Ascending aorta (tissue), 2 donors: ENCODE measurements at regions not wholly inside any gene's neighbourhood (a gene's known extent, or its start where the extent isn't known, plus 50 kb on each side); places are given as distances from the start of the nearest gene placed in this dataset.

ENCODE experiments used
- DNase-seq, 2 donors: peaks; one replicate each; pipeline ENCODE4 v3.0.0-alpha.2; 2019; ENCODE audit warnings: low spot score in 2 of 2
- H3K27ac ChIP-seq, 2 donors: fragments of 200-600 bp; sonication (generic); one replicate each; pipeline ENCODE4 v1.5.1; 2016 to 2017; ENCODE audit warnings: mild to moderate bottlenecking in 1 of 2
- H3K27me3 ChIP-seq: fragments of 200-600 bp; sonication (generic); one replicate; pipeline ENCODE4 v1.5.1; 2017
- H3K36me3 ChIP-seq, 2 donors: fragments of 200-600 bp; sonication (generic); one replicate each; pipeline ENCODE4 v1.5.1; 2016
- H3K4me1 ChIP-seq, 2 donors: fragments of 200-600 bp; sonication (generic); one replicate each; pipeline ENCODE4 v1.5.1; 2016 to 2017; ENCODE audit warnings: mild to moderate bottlenecking in 1 of 2
- H3K4me3 ChIP-seq, 2 donors: fragments of 200-600 bp; sonication (generic); one replicate each; pipeline ENCODE4 v1.5.1; 2016 to 2017; ENCODE audit warnings: mild to moderate bottlenecking in 1 of 2
- H3K9me3 ChIP-seq, 2 donors: fragments of 200-600 bp; sonication (generic); one replicate each; pipeline ENCODE4 v1.5.1; 2016
- intact Hi-C: fragments of 100-400 bp; cut with DNase I; formaldehyde crosslinking; loops from one replicate; pipeline ENCODE4 v1.15.1; 2023
- TF ChIP-seq, protein P1 (sequence below), 3 experiments: fragments of 200-600 bp in 2 of 3; fragments of 450-650 bp in 1 of 3; sonication (generic) in 2 of 3; IDR thresholded peaks; one replicate each; pipeline ENCODE4 v1.5.1; 2016 to 2019; ENCODE audit warnings: antibody characterized with exemption in 3 of 3, mild to moderate bottlenecking in 1 of 3, moderate library complexity in 1 of 3

DNA sequence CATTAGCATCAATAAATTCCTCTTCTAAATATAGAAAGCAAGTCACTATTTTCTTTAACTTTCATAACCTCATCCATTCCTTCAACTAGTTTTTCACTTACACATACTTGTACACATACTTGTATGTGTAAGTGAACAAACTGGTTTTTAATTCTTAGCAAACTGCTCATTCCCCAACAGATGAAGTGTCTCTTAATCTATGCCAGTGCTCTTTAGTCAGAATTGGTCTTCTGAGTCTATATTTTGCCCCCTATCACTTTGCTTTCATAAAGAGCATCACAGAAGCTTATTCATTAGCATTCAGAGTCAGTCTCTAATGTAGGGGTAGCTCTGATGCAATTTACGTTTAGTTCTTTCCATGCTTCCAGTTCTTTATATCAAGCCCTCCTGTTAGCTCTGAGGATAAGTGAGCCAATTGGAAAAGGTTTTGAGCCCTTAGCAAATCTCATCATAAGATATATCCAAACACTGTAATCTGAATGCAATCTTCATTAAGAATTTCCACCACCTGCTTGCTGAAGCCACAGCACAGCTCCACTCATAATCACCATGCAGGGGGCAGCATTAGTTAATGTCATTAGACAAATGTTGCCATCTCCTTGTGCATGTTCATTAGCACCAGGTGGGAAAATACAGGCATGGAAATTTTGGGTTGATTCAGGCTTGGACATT lies 178.5 kb upstream of the SLC24A2 start:
- Histone ChIP-seq H3K4me1 (no peaks in the 10 kb centered on the region), H3K9me3 (no peaks in the 10 kb centered on the region), H3K27me3 (no peaks in the 10 kb centered on the region), H3K36me3 (no peaks in the 10 kb centered on the region), H3K27ac (no peak overlapping the region), H3K4me3 (no peak overlapping the region)
- intact Hi-C loops, result no loop called here
- TF ChIP-seq, protein P1, sequence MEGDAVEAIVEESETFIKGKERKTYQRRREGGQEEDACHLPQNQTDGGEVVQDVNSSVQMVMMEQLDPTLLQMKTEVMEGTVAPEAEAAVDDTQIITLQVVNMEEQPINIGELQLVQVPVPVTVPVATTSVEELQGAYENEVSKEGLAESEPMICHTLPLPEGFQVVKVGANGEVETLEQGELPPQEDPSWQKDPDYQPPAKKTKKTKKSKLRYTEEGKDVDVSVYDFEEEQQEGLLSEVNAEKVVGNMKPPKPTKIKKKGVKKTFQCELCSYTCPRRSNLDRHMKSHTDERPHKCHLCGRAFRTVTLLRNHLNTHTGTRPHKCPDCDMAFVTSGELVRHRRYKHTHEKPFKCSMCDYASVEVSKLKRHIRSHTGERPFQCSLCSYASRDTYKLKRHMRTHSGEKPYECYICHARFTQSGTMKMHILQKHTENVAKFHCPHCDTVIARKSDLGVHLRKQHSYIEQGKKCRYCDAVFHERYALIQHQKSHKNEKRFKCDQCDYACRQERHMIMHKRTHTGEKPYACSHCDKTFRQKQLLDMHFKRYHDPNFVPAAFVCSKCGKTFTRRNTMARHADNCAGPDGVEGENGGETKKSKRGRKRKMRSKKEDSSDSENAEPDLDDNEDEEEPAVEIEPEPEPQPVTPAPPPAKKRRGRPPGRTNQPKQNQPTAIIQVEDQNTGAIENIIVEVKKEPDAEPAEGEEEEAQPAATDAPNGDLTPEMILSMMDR (IDR thresholded peaks at IDR 0.05), result no peak
- no peak for DNase-seq

DNA sequence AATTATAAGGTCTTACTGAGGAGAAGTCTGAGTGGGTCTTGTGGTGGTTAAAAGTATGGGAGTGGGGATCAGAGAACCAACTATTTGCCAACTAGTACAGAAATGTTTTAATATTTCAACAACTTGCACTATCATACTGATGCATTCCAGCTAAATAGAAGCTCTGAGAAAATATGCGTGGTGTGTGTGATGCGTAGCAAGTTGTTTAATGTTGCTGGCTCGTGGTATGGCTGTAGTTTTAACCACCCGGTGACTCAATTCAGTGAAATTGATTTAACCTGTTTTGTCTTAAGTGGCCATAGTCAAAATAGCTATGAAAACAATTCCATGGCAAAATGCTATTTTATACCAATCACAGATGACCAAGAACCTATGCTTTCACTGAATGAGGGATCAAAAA lies 176.5 kb upstream of the SLC24A2 start:
- Histone ChIP-seq H3K27me3 (no peaks in the 10 kb centered on the region), H3K36me3 (no peaks in the 10 kb centered on the region), H3K27ac (no peak overlapping the region), H3K9me3 (no peaks in the 10 kb centered on the region), H3K4me1 (no peaks in the 10 kb centered on the region), H3K4me3 (no peak overlapping the region)
- TF ChIP-seq, protein P1 (IDR thresholded peaks at IDR 0.05), result no peak
- intact Hi-C loops, result no loop called here
- no peak for DNase-seq

DNA sequence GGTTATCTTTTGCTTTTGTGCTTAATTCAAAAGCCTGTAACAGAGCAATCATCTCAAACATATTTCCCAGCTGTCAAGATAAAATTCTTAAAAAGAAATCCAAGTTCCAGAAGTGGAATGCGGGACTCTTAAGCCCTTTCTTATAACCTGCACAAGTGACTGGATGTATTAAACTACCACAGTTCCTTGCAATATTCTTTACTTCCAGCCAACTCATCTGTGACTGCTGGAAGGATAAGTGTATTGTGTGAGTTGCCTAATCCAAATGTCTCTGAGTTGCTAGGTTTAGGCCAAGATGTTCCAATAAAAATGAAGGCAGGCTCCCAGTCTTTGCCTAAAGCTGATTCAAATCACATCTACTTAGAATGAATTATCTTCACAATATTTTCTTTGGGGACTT lies 159.2 kb upstream of the SLC24A2 start:
- Histone ChIP-seq H3K27ac (no peak overlapping the region), H3K4me3 (no peak overlapping the region), H3K9me3 (no peaks in the 10 kb centered on the region), H3K4me1 (no peaks in the 10 kb centered on the region), H3K36me3 (no peaks in the 10 kb centered on the region), H3K27me3 (no peaks in the 10 kb centered on the region)
- intact Hi-C loops, result no loop called here
- TF ChIP-seq, protein P1 (IDR thresholded peaks at IDR 0.05), result no peak
- no peak for DNase-seq

DNA sequence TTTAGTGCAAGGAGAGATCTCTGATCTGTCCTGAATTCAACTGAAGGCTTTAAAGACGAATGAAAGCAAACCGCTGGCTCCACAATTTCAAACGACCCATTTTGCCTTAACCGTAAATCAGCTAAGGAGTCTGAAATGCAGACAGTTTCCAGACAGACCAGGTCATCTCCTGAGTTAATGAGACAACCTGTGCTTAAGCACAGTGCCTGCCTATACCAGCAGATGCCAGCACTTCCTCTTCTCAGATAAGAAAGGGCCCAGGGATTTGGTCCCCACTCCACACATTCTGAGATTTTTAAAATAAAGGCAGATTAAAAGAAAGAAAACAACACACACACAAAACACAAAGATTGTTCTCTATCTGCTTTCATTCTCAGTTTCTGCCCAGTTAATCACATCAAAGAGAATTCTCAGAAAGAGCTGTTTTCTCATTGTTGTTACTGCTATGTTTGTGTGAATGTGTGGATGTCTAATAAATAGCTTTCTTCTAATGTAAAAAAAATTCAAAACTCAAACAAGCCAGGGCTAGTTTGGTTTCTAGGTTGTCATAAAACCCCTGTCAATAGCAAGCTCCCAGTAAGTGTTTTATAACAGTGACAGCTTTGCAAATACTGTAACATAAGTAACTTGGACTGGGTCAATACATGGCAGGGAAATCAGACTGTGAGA lies 157.7 kb upstream of the SLC24A2 start:
- H3K36me3 ChIP-seq, result no peaks in the 10 kb centered on the region
- TF ChIP-seq, protein P1 (IDR thresholded peaks at IDR 0.05), result no peak
- intact Hi-C loops, result no loop called here
- H3K27me3 ChIP-seq, result no peaks in the 10 kb centered on the region
- no peaks in the 10 kb centered on the region for H3K4me1 ChIP-seq
- no peak for DNase-seq
- H3K4me3 ChIP-seq, result no peak overlapping the region
- H3K9me3 ChIP-seq, result no peaks in the 10 kb centered on the region
- no peak overlapping the region for H3K27ac ChIP-seq

DNA sequence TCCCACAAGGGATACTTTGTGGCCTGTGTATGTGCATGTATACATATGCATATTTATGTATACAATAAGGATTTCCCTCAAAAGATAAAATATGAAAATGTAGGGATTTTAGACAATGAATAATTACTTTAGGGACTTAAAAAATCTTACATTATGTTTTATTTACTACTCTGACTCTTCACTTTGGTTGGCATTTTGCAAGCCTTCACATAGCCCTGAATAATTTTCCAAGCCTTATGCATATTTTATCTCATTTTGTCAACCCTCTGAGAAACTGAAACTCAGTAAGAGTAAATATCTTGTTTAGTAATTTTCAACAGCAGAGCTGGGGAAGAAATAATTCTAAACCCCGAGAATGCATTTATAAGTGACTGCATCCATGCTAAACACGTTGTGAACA lies 153.0 kb upstream of the SLC24A2 start:
- H3K27ac ChIP-seq, result no peak overlapping the region
- no peaks in the 10 kb centered on the region for H3K36me3 ChIP-seq
- H3K4me3 ChIP-seq, result no peak overlapping the region
- DNase-seq, result no peak
- no peaks in the 10 kb centered on the region for H3K9me3 ChIP-seq
- no peaks in the 10 kb centered on the region for H3K27me3 ChIP-seq
- TF ChIP-seq, protein P1 (IDR thresholded peaks at IDR 0.05), result no peak
- no peaks in the 10 kb centered on the region for H3K4me1 ChIP-seq
- intact Hi-C loops, result no loop called here
